ENCODE measurements at regions not wholly inside any gene's neighbourhood (a gene's known extent, or its start where the extent isn't known, plus 50 kb on each side); places are given as distances from the start of the nearest gene placed in this dataset.

DNA sequence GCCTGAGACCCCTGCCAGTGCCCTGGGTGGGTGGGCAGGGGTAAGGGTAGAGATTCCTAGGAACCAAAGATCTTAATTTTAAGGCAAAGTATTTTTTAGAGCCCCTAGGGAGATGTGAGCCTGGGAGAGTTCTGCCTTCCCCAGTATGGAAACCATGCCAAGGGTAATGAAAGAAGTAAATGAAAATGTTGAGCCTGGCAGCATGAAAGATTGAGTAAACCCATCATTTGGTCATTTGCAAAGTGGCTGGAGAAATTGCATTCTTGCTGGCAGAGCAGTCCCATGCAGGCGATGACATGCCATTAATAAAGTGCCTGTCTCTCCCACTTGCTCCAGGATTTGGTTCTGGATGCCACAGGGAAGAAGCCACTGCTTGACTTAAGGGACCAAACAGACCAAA, 60.7 kb upstream of the GPC4 start:
- TF ChIP-seq CTCF (IDR thresholded peaks at IDR 0.05; ENCODE audit: insufficient read depth, low read depth, low read length) (no peak), EZH2 (IDR thresholded peaks at IDR 0.05; ENCODE audit: insufficient read depth, low read length) (no peak)

Measured in astrocyte (in vitro differentiated cells and primary cell).